ENCODE measurements at regions not wholly inside any gene's neighbourhood (a gene's known extent, or its start where the extent isn't known, plus 50 kb on each side); places are given as distances from the start of the nearest gene placed in this dataset.
"Not testable (repeated sequence)": the region's sequence is repeated elsewhere in the genome, so short reads cannot be mapped to it uniquely, and the experiment has no call there.

DNA sequence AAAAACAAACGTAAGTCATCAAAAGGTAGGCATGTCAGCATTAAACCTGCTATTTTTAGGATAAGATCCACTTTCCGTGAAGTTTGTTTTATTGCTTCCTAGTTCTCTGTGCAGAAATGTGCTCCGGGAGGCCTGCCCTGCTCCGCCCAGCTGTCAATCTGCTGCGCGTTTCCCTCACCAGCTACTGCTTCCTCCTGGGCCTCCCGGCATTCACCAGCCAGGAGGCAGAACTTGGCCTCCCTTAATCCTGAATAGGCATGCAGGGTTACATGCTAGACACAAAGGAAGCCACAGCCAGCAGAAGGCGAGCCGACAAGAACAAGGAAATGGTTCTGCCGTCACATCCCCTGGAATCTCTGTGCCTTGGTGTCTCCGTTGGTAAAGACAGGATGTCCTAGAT is 386.2 kb downstream of the IRS2 start:
- H3K27ac ChIP-seq (ENCODE audit: low read length): no peak overlapping the region
- no peak for ATAC-seq (ENCODE audit: insufficient read depth, low read depth)

DNA sequence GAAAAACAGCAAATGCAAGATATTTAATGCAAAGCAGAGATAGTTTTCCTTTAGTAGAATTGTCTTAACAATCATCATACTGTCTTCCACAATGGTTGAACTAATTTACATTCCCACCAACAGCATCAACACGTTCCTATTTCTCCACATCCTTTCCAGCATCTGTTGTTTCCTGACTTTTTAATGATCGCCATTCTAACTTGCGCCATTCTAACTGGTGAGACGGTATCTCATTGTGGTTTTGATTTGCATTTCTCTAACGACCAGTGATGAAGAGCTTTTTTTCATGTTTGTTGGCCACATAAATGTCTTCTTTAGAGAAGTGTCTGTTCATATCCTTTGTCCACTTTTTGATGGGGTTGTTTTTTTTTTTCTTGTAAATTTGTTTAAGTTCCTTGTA is 388.3 kb downstream of the IRS2 start:
- H3K9ac ChIP-seq (ENCODE audit: low read depth, low read length); H3K4me2 ChIP-seq (ENCODE audit: insufficient read depth, low read length): not testable (repeated sequence)

More for the DNA sequence above, 386.2 kb downstream of the IRS2 start:
- Histone ChIP-seq H3K4me2 (ENCODE audit: insufficient read depth, low read length) (no peak overlapping the region), H3K79me2 (ENCODE audit: insufficient read depth, low read length) (no peaks in the 10 kb centered on the region), H2AFZ (ENCODE audit: low read depth, low read length) (no peak overlapping the region), H3K4me3 (ENCODE audit: low read depth in 1 of 2, low read length in 2 of 2) (no peak overlapping the region), H4K20me1 (ENCODE audit: insufficient read depth, low read length) (no peaks in the 10 kb centered on the region; the same call in 1 of the 2 replicates), H3K9me3 (ENCODE audit: insufficient read depth, low read length, severe bottlenecking) (peaks cover 8% of the 10 kb centered on the region), H3K36me3 (ENCODE audit: insufficient read depth, low read length) (peaks cover 21% of the 10 kb centered on the region), H3K4me1 (ENCODE audit: insufficient read depth, low read length) (no peaks in the 10 kb centered on the region), H3K9ac (ENCODE audit: low read depth, low read length) (no peak overlapping the region), H3K27me3 (ENCODE audit: insufficient read depth, low read length, poor library complexity) (no peaks in the 10 kb centered on the region)
- no peak for DNase-seq
- no peak for TF ChIP-seq EZH2 (IDR thresholded peaks at IDR 0.05; ENCODE audit: borderline replicate concordance, low read depth, low read length, severe bottlenecking)
- TF ChIP-seq CTCF (IDR thresholded peaks at IDR 0.05; ENCODE audit: borderline replicate concordance, extremely low read depth, low read length, poor library complexity, severe bottlenecking): no peak

GRCh38 chr13:109397285-109397684 is 389.1 kb downstream of the IRS2 start:
- Histone ChIP-seq H3K27ac (ENCODE audit: low read length) (no peak overlapping the region), H3K9me3 (ENCODE audit: insufficient read depth, low read length, severe bottlenecking) (no peaks in the 10 kb centered on the region), H3K4me1 (ENCODE audit: insufficient read depth, low read length) (no peaks in the 10 kb centered on the region), H3K4me3 (ENCODE audit: low read depth in 1 of 2, low read length in 2 of 2) (no peak overlapping the region), H3K4me2 (ENCODE audit: insufficient read depth, low read length) (no peak overlapping the region), H3K79me2 (ENCODE audit: insufficient read depth, low read length) (no peaks in the 10 kb centered on the region), H3K9ac (ENCODE audit: low read depth, low read length) (no peak overlapping the region), H3K27me3 (ENCODE audit: insufficient read depth, low read length, poor library complexity) (no peaks in the 10 kb centered on the region), H3K36me3 (ENCODE audit: insufficient read depth, low read length) (peaks cover 7% of the 10 kb centered on the region), H4K20me1 (ENCODE audit: insufficient read depth, low read length) (no peaks in the 10 kb centered on the region; the same call in 1 of the 2 replicates), H2AFZ (ENCODE audit: low read depth, low read length) (no peak overlapping the region)
- ATAC-seq (ENCODE audit: insufficient read depth, low read depth) (no peak), DNase-seq (no peak)
- TF ChIP-seq CTCF (IDR thresholded peaks at IDR 0.05; ENCODE audit: borderline replicate concordance, extremely low read depth, low read length, poor library complexity, severe bottlenecking) (no peak), EZH2 (IDR thresholded peaks at IDR 0.05; ENCODE audit: borderline replicate concordance, low read depth, low read length, severe bottlenecking) (no peak)

More for the DNA sequence above, 388.3 kb downstream of the IRS2 start:
- not testable (repeated sequence) for H3K4me3 ChIP-seq (ENCODE audit: low read depth in 1 of 2, low read length in 2 of 2); H2AFZ ChIP-seq (ENCODE audit: low read depth, low read length); H3K27me3 ChIP-seq (ENCODE audit: insufficient read depth, low read length, poor library complexity); ATAC-seq (ENCODE audit: insufficient read depth, low read depth); H3K79me2 ChIP-seq (ENCODE audit: insufficient read depth, low read length); H3K27ac ChIP-seq (ENCODE audit: low read length); DNase-seq; H3K4me1 ChIP-seq (ENCODE audit: insufficient read depth, low read length); H3K9me3 ChIP-seq (ENCODE audit: insufficient read depth, low read length, severe bottlenecking); H3K36me3 ChIP-seq (ENCODE audit: insufficient read depth, low read length); H4K20me1 ChIP-seq (ENCODE audit: insufficient read depth, low read length)

GRCh38 chr13:109396266-109396665 is 390.1 kb downstream of the IRS2 start:
- Histone ChIP-seq H3K79me2 (ENCODE audit: insufficient read depth, low read length) (0 out of 2 replicates have a peak, but pooled peaks cover under 1% of the 10 kb centered on the region), H2AFZ (ENCODE audit: low read depth, low read length) (no peak overlapping the region), H3K9ac (ENCODE audit: low read depth, low read length) (no peak overlapping the region), H3K4me1 (ENCODE audit: insufficient read depth, low read length) (no peaks in the 10 kb centered on the region), H3K36me3 (ENCODE audit: insufficient read depth, low read length) (peaks cover 7% of the 10 kb centered on the region), H3K27ac (ENCODE audit: low read length) (no peak overlapping the region), H3K4me2 (ENCODE audit: insufficient read depth, low read length) (no peak overlapping the region), H3K4me3 (ENCODE audit: low read depth in 1 of 2, low read length in 2 of 2) (no peak overlapping the region), H3K27me3 (ENCODE audit: insufficient read depth, low read length, poor library complexity) (no peaks in the 10 kb centered on the region), H3K9me3 (ENCODE audit: insufficient read depth, low read length, severe bottlenecking) (no peaks in the 10 kb centered on the region), H4K20me1 (ENCODE audit: insufficient read depth, low read length) (no peaks in the 10 kb centered on the region; the same call in 1 of the 2 replicates)
- no peak for DNase-seq
- no peak for TF ChIP-seq CTCF (IDR thresholded peaks at IDR 0.05; ENCODE audit: borderline replicate concordance, extremely low read depth, low read length, poor library complexity, severe bottlenecking)
- ATAC-seq (ENCODE audit: insufficient read depth, low read depth): no peak

All from DND-41 (cell line).